Muscle layer of duodenum (tissue), 2 donors: ENCODE measurements at regions not wholly inside any gene's neighbourhood (a gene's known extent, or its start where the extent isn't known, plus 50 kb on each side); places are given as distances from the start of the nearest gene placed in this dataset.

Experiments
- H3K27ac ChIP-seq: one replicate; pipeline ENCODE4 v1.7.0; 2013; ENCODE audit warnings: mild to moderate bottlenecking, low read length
- H3K27me3 ChIP-seq: one replicate; pipeline ENCODE4 v1.7.0; 2013; ENCODE audit warnings: low read depth, mild to moderate bottlenecking, control low read depth, low read length
- H3K36me3 ChIP-seq, 2 donors: one replicate each; pipeline ENCODE4 v1.7.0; 2013; ENCODE audit warnings: low read length in 2 of 2, control low read depth in 1 of 2, mild to moderate bottlenecking in 1 of 2; ENCODE audit not compliant: insufficient read depth in 2 of 2, control insufficient read depth in 1 of 2
- H3K4me1 ChIP-seq, 2 donors: one replicate each; pipeline ENCODE4 v1.7.0; 2013; ENCODE audit warnings: low read length in 2 of 2, mild to moderate bottlenecking in 2 of 2, control low read depth in 1 of 2, moderate library complexity in 1 of 2; ENCODE audit not compliant: insufficient read depth in 2 of 2, control insufficient read depth in 1 of 2
- H3K4me3 ChIP-seq, 2 donors: one replicate each; pipeline ENCODE4 v1.7.0; 2013; ENCODE audit warnings: low read length in 2 of 2, low read depth in 1 of 2, mild to moderate bottlenecking in 1 of 2
- H3K9me3 ChIP-seq, 2 donors: one replicate each; pipeline ENCODE4 v1.7.0; 2013; ENCODE audit warnings: low read length in 2 of 2, control low read depth in 1 of 2, mild to moderate bottlenecking in 1 of 2; ENCODE audit not compliant: control insufficient read depth in 1 of 2
- donor health status: healthy.

GRCh38 chr1:55425310-55425930, 210.3 kb upstream of the USP24 start:
- Histone ChIP-seq H3K36me3 (no peaks in the 10 kb centered on the region), H3K9me3 (no peaks in the 10 kb centered on the region), H3K27me3 (no peaks in the 10 kb centered on the region), H3K4me1 (peaks cover 7 to 12% of the 10 kb centered on the region in 2 donors), H3K4me3 (no peak overlapping the region), H3K27ac (no peak overlapping the region)

- H3K4me3 ChIP-seq, result no peak overlapping the region
- peaks cover 7 to 12% of the 10 kb centered on the region in 2 donors for H3K4me1 ChIP-seq
- H3K36me3 ChIP-seq, result no peaks in the 10 kb centered on the region
- H3K27me3 ChIP-seq, result no peaks in the 10 kb centered on the region
- H3K27ac ChIP-seq, result no peak overlapping the region
- H3K9me3 ChIP-seq, result no peaks in the 10 kb centered on the region
Observed at GRCh38 chr1:55423376-55423775, 208.2 kb upstream of the USP24 start.

- no peaks in the 10 kb centered on the region for H3K9me3 ChIP-seq
- no peak overlapping the region for H3K27ac ChIP-seq
- no peaks in the 10 kb centered on the region for H3K36me3 ChIP-seq
- no peak overlapping the region for H3K4me3 ChIP-seq
- no peaks in the 10 kb centered on the region for H3K27me3 ChIP-seq
- H3K4me1 ChIP-seq, result peaks cover under 1 to 1% of the 10 kb centered on the region in 2 donors
Observed at GRCh38 chr1:55420929-55421716, 206.0 kb upstream of the USP24 start.

- no peaks in the 10 kb centered on the region for H3K9me3 ChIP-seq
- H3K36me3 ChIP-seq, result no peaks in the 10 kb centered on the region
- H3K4me3 ChIP-seq, result no peak overlapping the region
- H3K27ac ChIP-seq, result no peak overlapping the region
- H3K27me3 ChIP-seq, result no peaks in the 10 kb centered on the region
- no peaks in the 10 kb centered on the region for H3K4me1 ChIP-seq
Observed at GRCh38 chr1:55420026-55420425, 204.9 kb upstream of the USP24 start.

GRCh38 chr1:55418208-55419000, 203.2 kb upstream of the USP24 start:
- no peaks in the 10 kb centered on the region for H3K36me3 ChIP-seq
- H3K9me3 ChIP-seq, result no peaks in the 10 kb centered on the region
- no peak overlapping the region for H3K4me3 ChIP-seq
- no peaks in the 10 kb centered on the region for H3K27me3 ChIP-seq
- no peak overlapping the region for H3K27ac ChIP-seq
- no peaks in the 10 kb centered on the region for H3K4me1 ChIP-seq

GRCh38 chr1:55416164-55416842, 201.1 kb upstream of the USP24 start:
- Histone ChIP-seq H3K4me1 (no peaks in the 10 kb centered on the region), H3K27me3 (no peaks in the 10 kb centered on the region), H3K9me3 (peaks cover 0 to 4% of the 10 kb centered on the region in 2 donors), H3K36me3 (no peaks in the 10 kb centered on the region), H3K4me3 (no peak overlapping the region), H3K27ac (no peak overlapping the region)

- Histone ChIP-seq H3K9me3 (peaks cover 0 to 4% of the 10 kb centered on the region in 2 donors), H3K27me3 (no peaks in the 10 kb centered on the region), H3K27ac (no peak overlapping the region), H3K4me3 (no peak overlapping the region), H3K36me3 (no peaks in the 10 kb centered on the region), H3K4me1 (no peaks in the 10 kb centered on the region)
Observed at GRCh38 chr1:55413286-55413685, 198.1 kb upstream of the USP24 start.

- H3K27me3 ChIP-seq, result no peaks in the 10 kb centered on the region
- H3K9me3 ChIP-seq, result peaks cover 0 to 4% of the 10 kb centered on the region in 2 donors
- H3K36me3 ChIP-seq, result no peaks in the 10 kb centered on the region
- H3K27ac ChIP-seq, result no peak overlapping the region
- H3K4me3 ChIP-seq, result no peak overlapping the region
- no peaks in the 10 kb centered on the region for H3K4me1 ChIP-seq
Observed at GRCh38 chr1:55412060-55412459, 196.9 kb upstream of the USP24 start.

GRCh38 chr1:55402671-55403464, 187.7 kb upstream of the USP24 start:
- no peaks in the 10 kb centered on the region for H3K9me3 ChIP-seq
- H3K4me1 ChIP-seq, result no peaks in the 10 kb centered on the region
- H3K27me3 ChIP-seq, result no peaks in the 10 kb centered on the region
- H3K36me3 ChIP-seq, result no peaks in the 10 kb centered on the region
- H3K27ac ChIP-seq, result no peak overlapping the region
- H3K4me3 ChIP-seq, result no peak overlapping the region

GRCh38 chr1:55402142-55402541, 187.0 kb upstream of the USP24 start:
- H3K4me1 ChIP-seq, result no peaks in the 10 kb centered on the region
- H3K36me3 ChIP-seq, result no peaks in the 10 kb centered on the region
- H3K9me3 ChIP-seq, result no peaks in the 10 kb centered on the region
- H3K27me3 ChIP-seq, result no peaks in the 10 kb centered on the region
- H3K27ac ChIP-seq, result no peak overlapping the region
- no peak overlapping the region for H3K4me3 ChIP-seq
